ENCODE measurements at regions not wholly inside any gene's neighbourhood (a gene's known extent, or its start where the extent isn't known, plus 50 kb on each side); places are given as distances from the start of the nearest gene placed in this dataset.

DNA sequence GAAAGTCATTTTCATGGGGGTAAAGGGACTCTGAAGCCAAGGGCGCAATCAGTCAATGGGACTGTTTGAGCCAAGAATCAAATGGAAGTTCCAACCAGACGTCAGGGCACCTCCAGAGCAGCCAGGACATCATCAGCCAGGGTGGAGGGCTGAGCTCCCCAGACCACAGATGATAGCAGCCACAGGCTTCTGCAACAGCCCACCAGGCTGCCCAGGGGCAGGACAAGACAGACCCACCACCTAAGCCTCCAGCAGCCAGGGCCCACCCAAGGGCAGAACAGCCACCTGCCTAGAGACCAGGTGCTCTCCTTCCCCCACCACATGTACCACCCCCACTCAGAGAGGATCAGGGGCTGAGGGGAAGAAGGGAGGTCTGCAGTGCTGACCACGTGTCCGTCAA is 53.8 kb upstream of the SLC66A3 start:
- no peaks in the 10 kb centered on the region for H3K4me1 Mint-ChIP-seq
- no peak overlapping the region for H3K4me3 Mint-ChIP-seq
- H3K27me3 Mint-ChIP-seq (ENCODE audit: low read depth in 3 of 3), result peaks cover 2 to 7% (median 4%) of the 10 kb centered on the region in 3 donors
- Histone ChIP-seq H3K27me3 (ENCODE audit: control insufficient read depth in 2 of 2, insufficient read depth in 2 of 2, low read length in 2 of 2) (no peaks in the 10 kb centered on the region), H3K4me1 (ENCODE audit: control insufficient read depth in 1 of 2, insufficient read depth in 2 of 2, low read length in 2 of 2) (no peaks in the 10 kb centered on the region), H3K79me2 (ENCODE audit: insufficient read depth, low read length) (no peaks in the 10 kb centered on the region), H3K27ac (ENCODE audit: low read depth in 1 of 2, low read length in 2 of 2) (no peak overlapping the region), H2AFZ (ENCODE audit: insufficient read depth, low read depth, low read length, poor library complexity, severe bottlenecking) (no peak overlapping the region), H4K20me1 (ENCODE audit: insufficient read depth, low read length) (no peaks in the 10 kb centered on the region), H3K9me3 (replicated peaks in 1 of 2; ENCODE audit: control insufficient read depth in 1 of 2, insufficient read depth in 1 of 2, low read length in 2 of 2) (no peaks in the 10 kb centered on the region), H3K4me2 (replicated peaks; ENCODE audit: extremely low read depth, low read length, poor library complexity, severe bottlenecking) (no peak overlapping the region), H3K36me3 (replicated peaks in 1 of 2; ENCODE audit: control insufficient read depth in 1 of 2, insufficient read depth in 2 of 2, low read length in 2 of 2) (no peaks in the 10 kb centered on the region), H3K9ac (ENCODE audit: insufficient read depth, low read length, poor library complexity, severe bottlenecking) (no peak overlapping the region), H3K4me3 (replicated peaks in 1 of 3; ENCODE audit: low read depth in 2 of 3, low read length in 3 of 3) (no peak overlapping the region)
- intact Hi-C loops (cut with micrococcal nuclease), result no loop called here
- 88% methylated on average over 2 of the region's 4 CpGs for WGBS (ENCODE audit: insufficient coverage)
- H3K36me3 Mint-ChIP-seq, result no peaks in the 10 kb centered on the region
- H3K27ac Mint-ChIP-seq, result no peak overlapping the region
- TF ChIP-seq, protein P1, sequence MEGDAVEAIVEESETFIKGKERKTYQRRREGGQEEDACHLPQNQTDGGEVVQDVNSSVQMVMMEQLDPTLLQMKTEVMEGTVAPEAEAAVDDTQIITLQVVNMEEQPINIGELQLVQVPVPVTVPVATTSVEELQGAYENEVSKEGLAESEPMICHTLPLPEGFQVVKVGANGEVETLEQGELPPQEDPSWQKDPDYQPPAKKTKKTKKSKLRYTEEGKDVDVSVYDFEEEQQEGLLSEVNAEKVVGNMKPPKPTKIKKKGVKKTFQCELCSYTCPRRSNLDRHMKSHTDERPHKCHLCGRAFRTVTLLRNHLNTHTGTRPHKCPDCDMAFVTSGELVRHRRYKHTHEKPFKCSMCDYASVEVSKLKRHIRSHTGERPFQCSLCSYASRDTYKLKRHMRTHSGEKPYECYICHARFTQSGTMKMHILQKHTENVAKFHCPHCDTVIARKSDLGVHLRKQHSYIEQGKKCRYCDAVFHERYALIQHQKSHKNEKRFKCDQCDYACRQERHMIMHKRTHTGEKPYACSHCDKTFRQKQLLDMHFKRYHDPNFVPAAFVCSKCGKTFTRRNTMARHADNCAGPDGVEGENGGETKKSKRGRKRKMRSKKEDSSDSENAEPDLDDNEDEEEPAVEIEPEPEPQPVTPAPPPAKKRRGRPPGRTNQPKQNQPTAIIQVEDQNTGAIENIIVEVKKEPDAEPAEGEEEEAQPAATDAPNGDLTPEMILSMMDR (IDR thresholded peaks at IDR 0.05), result no peak
- DNase-seq, result no peak
- H3K9me3 Mint-ChIP-seq, result peaks cover 0 to 4% (median 0%) of the 10 kb centered on the region in 7 donors

DNA sequence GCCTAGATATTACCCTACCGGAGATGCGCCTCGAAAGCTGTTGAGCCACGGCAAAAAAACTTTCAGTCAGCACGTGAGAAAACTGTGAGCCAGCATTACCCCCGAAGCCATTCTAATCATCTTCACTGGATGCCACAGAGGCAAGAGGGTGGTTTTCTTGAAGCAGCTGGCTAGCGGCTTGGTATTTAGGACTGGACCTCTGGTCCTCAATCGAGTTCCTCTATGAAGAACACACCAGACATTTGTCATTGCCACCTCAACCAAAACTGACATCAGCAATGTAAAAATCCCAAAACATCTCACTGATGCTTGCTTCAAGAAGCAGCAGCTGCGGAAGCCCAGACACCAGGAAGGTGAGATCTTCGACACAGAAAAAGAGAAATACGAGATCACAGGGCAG is 52.8 kb upstream of the SLC66A3 start:
- intact Hi-C loops (cut with micrococcal nuclease), result no loop called here

More for the DNA sequence above, 52.8 kb upstream of the SLC66A3 start:
- Histone ChIP-seq H3K27me3 (ENCODE audit: control insufficient read depth in 2 of 2, insufficient read depth in 2 of 2, low read length in 2 of 2) (no peaks in the 10 kb centered on the region), H4K20me1 (ENCODE audit: insufficient read depth, low read length) (no peaks in the 10 kb centered on the region), H3K4me1 (ENCODE audit: control insufficient read depth in 1 of 2, insufficient read depth in 2 of 2, low read length in 2 of 2) (no peaks in the 10 kb centered on the region), H3K79me2 (ENCODE audit: insufficient read depth, low read length) (no peaks in the 10 kb centered on the region), H3K4me3 (replicated peaks in 1 of 3; ENCODE audit: low read depth in 2 of 3, low read length in 3 of 3) (no peak overlapping the region), H3K36me3 (replicated peaks in 1 of 2; ENCODE audit: control insufficient read depth in 1 of 2, insufficient read depth in 2 of 2, low read length in 2 of 2) (no peaks in the 10 kb centered on the region), H3K4me2 (replicated peaks; ENCODE audit: extremely low read depth, low read length, poor library complexity, severe bottlenecking) (no peak overlapping the region), H2AFZ (ENCODE audit: insufficient read depth, low read depth, low read length, poor library complexity, severe bottlenecking) (no peak overlapping the region), H3K9me3 (replicated peaks in 1 of 2; ENCODE audit: control insufficient read depth in 1 of 2, insufficient read depth in 1 of 2, low read length in 2 of 2) (no peaks in the 10 kb centered on the region), H3K27ac (ENCODE audit: low read depth in 1 of 2, low read length in 2 of 2) (no peak overlapping the region), H3K9ac (ENCODE audit: insufficient read depth, low read length, poor library complexity, severe bottlenecking) (no peak overlapping the region)
- Mint-ChIP-seq H3K9me3 (peaks cover 0 to 4% (median 0%) of the 10 kb centered on the region in 7 donors), H3K4me3 (no peak overlapping the region), H3K4me1 (no peaks in the 10 kb centered on the region), H3K36me3 (no peaks in the 10 kb centered on the region), H3K27ac (no peak overlapping the region), H3K27me3 (ENCODE audit: low read depth in 3 of 3) (peaks cover 2 to 11% (median 4%) of the 10 kb centered on the region in 3 donors)
- DNase-seq, result no peak
- TF ChIP-seq, protein P1 (IDR thresholded peaks at IDR 0.05), result no peak
- 84% methylated on average over 8 of the region's 11 CpGs for WGBS (ENCODE audit: insufficient coverage)

Measured in CD14-positive monocyte (primary cell).